Brain microvascular endothelial cell (primary cell): ENCODE measurements at regions not wholly inside any gene's neighbourhood (a gene's known extent, or its start where the extent isn't known, plus 50 kb on each side); places are given as distances from the start of the nearest gene placed in this dataset.

Experiments used
- DNase-seq: peaks from one replicate; pipeline ENCODE4 v3.0.0-alpha.2; 2020
- H3K27ac ChIP-seq: fragments of 250-450 bp; sonication (Bioruptor Pico); 2 replicates; pipeline ENCODE4 v1.5.1; 2020; ENCODE audit warnings: mild to moderate bottlenecking, moderate library complexity
- H3K27me3 ChIP-seq: fragments of 250-450 bp; sonication (Bioruptor Pico); replicated peaks from 2 replicates; pipeline ENCODE4 v1.5.1; 2020; ENCODE audit warnings: mild to moderate bottlenecking
- H3K36me3 ChIP-seq: fragments of 250-450 bp; sonication (Bioruptor Pico); replicated peaks from 2 replicates; pipeline ENCODE4 v1.5.1; 2020; ENCODE audit warnings: mild to moderate bottlenecking
- H3K4me3 ChIP-seq: 2 replicates; pipeline ENCODE4 v1.5.1; 2011; ENCODE audit warnings: low read depth, mild to moderate bottlenecking, control low read depth, low read length, moderate library complexity
- in situ Hi-C: cut with HindIII; loops from 2 replicates; pipeline ENCODE4 v1.10.0; 2017; ENCODE audit warnings: low sequenced_read_pairs, low pct_ligation_motif_present
- TF ChIP-seq, protein P1 (sequence below): IDR thresholded peaks from 2 replicates; pipeline ENCODE4 v1.5.1; 2011; ENCODE audit warnings: low read depth, mild to moderate bottlenecking, moderate library complexity, low read length, control low read depth, inconsistent platforms; ENCODE audit errors: missing control alignments

DNA sequence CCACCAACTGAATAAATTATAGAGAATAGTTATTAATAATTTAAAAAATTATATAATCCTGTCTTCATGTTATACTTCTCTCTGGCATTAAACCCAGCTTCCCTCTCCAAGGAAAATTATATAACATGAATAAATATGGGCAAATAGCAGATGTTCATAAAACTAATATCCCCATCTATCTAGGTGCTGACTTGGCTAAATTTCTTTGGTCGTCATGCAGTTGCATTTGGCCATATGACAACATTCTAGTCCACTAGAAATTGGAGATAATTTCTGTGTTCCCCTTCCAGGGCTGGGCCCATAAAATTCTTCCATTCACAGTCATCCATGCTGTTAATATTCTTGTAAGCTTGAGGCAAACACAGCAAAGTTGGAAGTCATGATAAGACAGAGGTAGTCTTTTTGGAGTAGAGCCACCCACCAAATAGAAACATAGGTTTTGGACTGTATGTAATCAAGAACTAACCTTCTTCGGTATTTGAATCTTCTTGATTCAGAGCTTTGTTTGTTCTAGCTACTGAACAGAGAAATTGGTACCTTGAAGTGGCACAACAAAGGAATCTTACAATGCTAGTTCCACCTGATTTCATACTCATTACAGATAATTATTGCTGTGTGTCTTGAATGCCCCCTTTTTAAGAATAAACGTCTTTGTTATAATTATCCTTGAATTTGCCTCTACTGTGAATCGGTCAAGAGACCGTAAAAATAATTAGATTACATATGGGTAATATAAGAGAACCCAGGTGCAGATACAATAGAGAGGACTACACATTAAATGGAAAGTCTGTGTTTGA, 678.5 kb upstream of the PCDH20 start:
- TF ChIP-seq, protein P1, sequence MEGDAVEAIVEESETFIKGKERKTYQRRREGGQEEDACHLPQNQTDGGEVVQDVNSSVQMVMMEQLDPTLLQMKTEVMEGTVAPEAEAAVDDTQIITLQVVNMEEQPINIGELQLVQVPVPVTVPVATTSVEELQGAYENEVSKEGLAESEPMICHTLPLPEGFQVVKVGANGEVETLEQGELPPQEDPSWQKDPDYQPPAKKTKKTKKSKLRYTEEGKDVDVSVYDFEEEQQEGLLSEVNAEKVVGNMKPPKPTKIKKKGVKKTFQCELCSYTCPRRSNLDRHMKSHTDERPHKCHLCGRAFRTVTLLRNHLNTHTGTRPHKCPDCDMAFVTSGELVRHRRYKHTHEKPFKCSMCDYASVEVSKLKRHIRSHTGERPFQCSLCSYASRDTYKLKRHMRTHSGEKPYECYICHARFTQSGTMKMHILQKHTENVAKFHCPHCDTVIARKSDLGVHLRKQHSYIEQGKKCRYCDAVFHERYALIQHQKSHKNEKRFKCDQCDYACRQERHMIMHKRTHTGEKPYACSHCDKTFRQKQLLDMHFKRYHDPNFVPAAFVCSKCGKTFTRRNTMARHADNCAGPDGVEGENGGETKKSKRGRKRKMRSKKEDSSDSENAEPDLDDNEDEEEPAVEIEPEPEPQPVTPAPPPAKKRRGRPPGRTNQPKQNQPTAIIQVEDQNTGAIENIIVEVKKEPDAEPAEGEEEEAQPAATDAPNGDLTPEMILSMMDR, result no peak
- H3K4me3 ChIP-seq, result no peak overlapping the region
- H3K27me3 ChIP-seq, result no peaks in the 10 kb centered on the region
- H3K36me3 ChIP-seq, result no peaks in the 10 kb centered on the region
- in situ Hi-C loops, result no loop called here
- no peak for DNase-seq
- no peak overlapping the region for H3K27ac ChIP-seq

GRCh38 chr13:62092949-62093348, 677.3 kb upstream of the PCDH20 start:
- Histone ChIP-seq H3K36me3 (no peaks in the 10 kb centered on the region), H3K27ac (no peak overlapping the region), H3K27me3 (no peaks in the 10 kb centered on the region), H3K4me3 (no peak overlapping the region)
- in situ Hi-C loops, result no loop called here
- TF ChIP-seq, protein P1, result no peak
- DNase-seq, result no peak

- in situ Hi-C loops, result no loop called here
These were observed 676.9 kb upstream of the PCDH20 start for GRCh38 chr13:62092536-62092935.

DNA sequence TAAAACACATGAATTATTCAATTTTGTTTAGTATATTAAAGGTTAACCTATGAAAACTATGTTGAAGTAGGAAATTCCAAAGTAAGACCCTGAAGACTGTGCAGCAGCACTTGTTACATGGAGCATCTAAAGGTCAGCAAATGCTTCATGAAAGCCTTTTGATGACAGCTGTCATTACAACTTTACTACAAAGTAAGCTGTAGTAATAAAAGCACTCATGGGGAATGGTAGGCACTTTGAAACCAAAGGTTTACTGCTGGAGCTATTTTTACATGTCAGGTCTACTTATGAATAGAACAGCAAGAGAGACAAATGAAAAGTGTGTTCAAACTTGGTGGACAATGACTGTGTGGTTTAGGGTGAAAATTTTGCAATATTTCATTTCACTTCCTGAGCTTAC, 672.5 kb upstream of the PCDH20 start:
- Histone ChIP-seq H3K27me3 (no peaks in the 10 kb centered on the region), H3K27ac (no peak overlapping the region), H3K4me3 (no peak overlapping the region), H3K36me3 (no peaks in the 10 kb centered on the region)
- DNase-seq, result no peak
- TF ChIP-seq, protein P1, result no peak
- in situ Hi-C loops, result no loop called here

More at GRCh38 chr13:62092536-62092935, 676.9 kb upstream of the PCDH20 start:
- DNase-seq, result no peak
- Histone ChIP-seq H3K27ac (no peak overlapping the region), H3K27me3 (no peaks in the 10 kb centered on the region), H3K36me3 (no peaks in the 10 kb centered on the region), H3K4me3 (no peak overlapping the region)
- TF ChIP-seq, protein P1, result no peak

DNA sequence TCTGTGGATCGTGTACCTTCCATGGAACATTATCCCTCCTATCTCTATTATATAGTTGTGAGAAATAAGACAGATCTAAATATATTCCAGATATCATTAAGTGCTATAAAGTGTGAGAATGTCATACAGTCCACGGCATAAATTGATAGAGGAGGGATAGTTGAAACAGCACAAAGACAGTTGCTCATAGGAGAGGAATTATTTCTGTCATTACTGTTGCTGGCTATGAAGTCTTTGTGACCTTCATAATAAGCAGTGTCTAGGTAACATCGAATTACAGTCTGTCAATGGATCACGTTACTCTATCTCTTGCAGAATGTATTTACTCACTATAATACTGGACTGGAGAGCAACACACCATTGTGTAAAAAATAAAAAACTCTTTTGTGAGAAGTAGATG, 671.5 kb upstream of the PCDH20 start:
- H3K36me3 ChIP-seq, result no peaks in the 10 kb centered on the region
- no peak overlapping the region for H3K4me3 ChIP-seq
- TF ChIP-seq, protein P1, result no peak
- DNase-seq, result no peak
- H3K27ac ChIP-seq, result no peak overlapping the region
- in situ Hi-C loops, result no loop called here
- H3K27me3 ChIP-seq, result no peaks in the 10 kb centered on the region
